Hepatocyte (in vitro differentiated cells): ENCODE measurements at regions not wholly inside any gene's neighbourhood (a gene's known extent, or its start where the extent isn't known, plus 50 kb on each side); places are given as distances from the start of the nearest gene placed in this dataset.

ENCODE experiments used
- EZH2phosphoT487 ChIP-seq: fragments of 200-600 bp; sonication (generic); IDR thresholded peaks from one replicate; pipeline ENCODE4 v1.6.1; 2018; ENCODE audit warnings: antibody characterized with exemption, mild to moderate bottlenecking, low read depth, moderate library complexity; ENCODE audit not compliant: unreplicated experiment, severe bottlenecking
- TF ChIP-seq, protein P1 (sequence below): fragments of 200-600 bp; sonication (generic); IDR thresholded peaks from 2 replicates; pipeline ENCODE4 v1.5.1; 2016; ENCODE audit warnings: antibody characterized with exemption, mild to moderate bottlenecking; ENCODE audit not compliant: poor library complexity

DNA sequence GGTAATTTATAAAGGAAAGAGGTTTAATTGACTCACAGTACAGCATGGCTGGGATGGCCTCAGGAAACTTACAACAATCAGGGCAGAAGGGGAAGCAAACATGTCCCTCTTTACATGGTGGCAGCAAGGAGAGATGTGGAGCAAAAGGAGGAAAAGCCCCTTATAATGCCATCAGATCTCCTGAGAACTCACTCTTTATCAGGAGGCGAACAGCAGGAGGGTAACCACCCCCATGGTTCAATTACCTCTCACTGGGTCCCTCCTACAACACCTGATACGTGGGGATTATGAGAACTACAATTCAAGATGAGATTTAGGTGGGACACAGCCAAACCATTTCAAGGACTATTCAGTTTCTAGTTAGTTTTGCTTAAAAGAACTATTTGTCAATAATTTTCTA is 453.3 kb downstream of the C12orf50 start:
- TF ChIP-seq, protein P1, sequence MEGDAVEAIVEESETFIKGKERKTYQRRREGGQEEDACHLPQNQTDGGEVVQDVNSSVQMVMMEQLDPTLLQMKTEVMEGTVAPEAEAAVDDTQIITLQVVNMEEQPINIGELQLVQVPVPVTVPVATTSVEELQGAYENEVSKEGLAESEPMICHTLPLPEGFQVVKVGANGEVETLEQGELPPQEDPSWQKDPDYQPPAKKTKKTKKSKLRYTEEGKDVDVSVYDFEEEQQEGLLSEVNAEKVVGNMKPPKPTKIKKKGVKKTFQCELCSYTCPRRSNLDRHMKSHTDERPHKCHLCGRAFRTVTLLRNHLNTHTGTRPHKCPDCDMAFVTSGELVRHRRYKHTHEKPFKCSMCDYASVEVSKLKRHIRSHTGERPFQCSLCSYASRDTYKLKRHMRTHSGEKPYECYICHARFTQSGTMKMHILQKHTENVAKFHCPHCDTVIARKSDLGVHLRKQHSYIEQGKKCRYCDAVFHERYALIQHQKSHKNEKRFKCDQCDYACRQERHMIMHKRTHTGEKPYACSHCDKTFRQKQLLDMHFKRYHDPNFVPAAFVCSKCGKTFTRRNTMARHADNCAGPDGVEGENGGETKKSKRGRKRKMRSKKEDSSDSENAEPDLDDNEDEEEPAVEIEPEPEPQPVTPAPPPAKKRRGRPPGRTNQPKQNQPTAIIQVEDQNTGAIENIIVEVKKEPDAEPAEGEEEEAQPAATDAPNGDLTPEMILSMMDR: no peak
- no peak for TF ChIP-seq EZH2phosphoT487
